ENCODE measurements at regions not wholly inside any gene's neighbourhood (a gene's known extent, or its start where the extent isn't known, plus 50 kb on each side); places are given as distances from the start of the nearest gene placed in this dataset.
"Not testable (repeated sequence)": the region's sequence is repeated elsewhere in the genome, so short reads cannot be mapped to it uniquely, and the experiment has no call there.

- TF ChIP-seq ZNF512 (CRISPR knock-in tag; IDR thresholded peaks at IDR 0.05; ENCODE audit: borderline replicate concordance) (no peak), ZNF263 (CRISPR knock-in tag; IDR thresholded peaks at IDR 0.05; ENCODE audit: low read depth) (no peak), ZNF219 (CRISPR knock-in tag; IDR thresholded peaks at IDR 0.05; ENCODE audit: borderline replicate concordance) (no peak), NR3C1 (CRISPR knock-in tag; conservative IDR thresholded peaks at IDR 0.05; ENCODE audit: low read depth) (no peak)
Measured at GRCh38 chr16:26623442-26623841, 443.3 kb upstream of the C16orf82 start (continued).

GRCh38 chr16:26627958-26628357, 438.8 kb upstream of the C16orf82 start:
- Mint-ChIP-seq H3K9me3 (peaks cover 72% of the 10 kb centered on the region), H3K36me3 (peaks cover 60% of the 10 kb centered on the region), H3K4me3 (no peak overlapping the region), H3K27ac (no peak overlapping the region), H3K4me1 (peaks cover 11% of the 10 kb centered on the region), H3K27me3 (ENCODE audit: low read depth) (peaks cover 19% of the 10 kb centered on the region)
- ChIA-PET POLR2A (no interaction called here), CTCF (no interaction called here)
- TF ChIP-seq CREM (CRISPR knock-in tag; IDR thresholded peaks at IDR 0.05) (no peak), RELA (CRISPR knock-in tag; IDR thresholded peaks at IDR 0.05; ENCODE audit: borderline replicate concordance) (no peak), USF1 (CRISPR knock-in tag; IDR thresholded peaks at IDR 0.05) (no peak), GTF2I (CRISPR knock-in tag; conservative IDR thresholded peaks at IDR 0.05) (no peak), TP53 (CRISPR knock-in tag; IDR thresholded peaks at IDR 0.05) (no peak), E2F1 (CRISPR knock-in tag; IDR thresholded peaks at IDR 0.05) (no peak), NR1H2 (CRISPR knock-in tag; IDR thresholded peaks at IDR 0.05) (no peak), GABPB1 (CRISPR knock-in tag; IDR thresholded peaks at IDR 0.05) (no peak), ZNF423 (CRISPR knock-in tag; IDR thresholded peaks at IDR 0.05) (no peak), IRF1 (CRISPR knock-in tag; IDR thresholded peaks at IDR 0.05) (no peak), MLX (CRISPR knock-in tag; IDR thresholded peaks at IDR 0.05) (no peak), ZNF671 (CRISPR knock-in tag; IDR thresholded peaks at IDR 0.05) (no peak), SP1 (CRISPR knock-in tag; conservative IDR thresholded peaks at IDR 0.05) (no peak)
- TF ChIP-seq, protein P1, sequence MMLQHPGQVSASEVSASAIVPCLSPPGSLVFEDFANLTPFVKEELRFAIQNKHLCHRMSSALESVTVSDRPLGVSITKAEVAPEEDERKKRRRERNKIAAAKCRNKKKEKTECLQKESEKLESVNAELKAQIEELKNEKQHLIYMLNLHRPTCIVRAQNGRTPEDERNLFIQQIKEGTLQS (CRISPR knock-in tag; conservative IDR thresholded peaks at IDR 0.05): no peak
- TF ChIP-seq, protein P2, sequence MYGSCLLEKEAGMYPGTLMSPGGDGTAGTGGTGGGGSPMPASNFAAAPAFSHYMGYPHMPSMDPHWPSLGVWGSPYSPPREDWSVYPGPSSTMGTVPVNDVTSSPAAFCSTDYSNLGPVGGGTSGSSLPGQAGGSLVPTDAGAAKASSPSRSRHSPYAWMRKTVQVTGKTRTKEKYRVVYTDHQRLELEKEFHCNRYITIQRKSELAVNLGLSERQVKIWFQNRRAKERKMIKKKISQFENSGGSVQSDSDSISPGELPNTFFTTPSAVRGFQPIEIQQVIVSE (CRISPR knock-in tag; IDR thresholded peaks at IDR 0.05; ENCODE audit: borderline replicate concordance): no peak
- TF ChIP-seq, protein P3, sequence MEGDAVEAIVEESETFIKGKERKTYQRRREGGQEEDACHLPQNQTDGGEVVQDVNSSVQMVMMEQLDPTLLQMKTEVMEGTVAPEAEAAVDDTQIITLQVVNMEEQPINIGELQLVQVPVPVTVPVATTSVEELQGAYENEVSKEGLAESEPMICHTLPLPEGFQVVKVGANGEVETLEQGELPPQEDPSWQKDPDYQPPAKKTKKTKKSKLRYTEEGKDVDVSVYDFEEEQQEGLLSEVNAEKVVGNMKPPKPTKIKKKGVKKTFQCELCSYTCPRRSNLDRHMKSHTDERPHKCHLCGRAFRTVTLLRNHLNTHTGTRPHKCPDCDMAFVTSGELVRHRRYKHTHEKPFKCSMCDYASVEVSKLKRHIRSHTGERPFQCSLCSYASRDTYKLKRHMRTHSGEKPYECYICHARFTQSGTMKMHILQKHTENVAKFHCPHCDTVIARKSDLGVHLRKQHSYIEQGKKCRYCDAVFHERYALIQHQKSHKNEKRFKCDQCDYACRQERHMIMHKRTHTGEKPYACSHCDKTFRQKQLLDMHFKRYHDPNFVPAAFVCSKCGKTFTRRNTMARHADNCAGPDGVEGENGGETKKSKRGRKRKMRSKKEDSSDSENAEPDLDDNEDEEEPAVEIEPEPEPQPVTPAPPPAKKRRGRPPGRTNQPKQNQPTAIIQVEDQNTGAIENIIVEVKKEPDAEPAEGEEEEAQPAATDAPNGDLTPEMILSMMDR (IDR thresholded peaks at IDR 0.05): no peak
- DNase-seq (ENCODE audit: low spot score) (no peak), ATAC-seq (no peak)

DNA sequence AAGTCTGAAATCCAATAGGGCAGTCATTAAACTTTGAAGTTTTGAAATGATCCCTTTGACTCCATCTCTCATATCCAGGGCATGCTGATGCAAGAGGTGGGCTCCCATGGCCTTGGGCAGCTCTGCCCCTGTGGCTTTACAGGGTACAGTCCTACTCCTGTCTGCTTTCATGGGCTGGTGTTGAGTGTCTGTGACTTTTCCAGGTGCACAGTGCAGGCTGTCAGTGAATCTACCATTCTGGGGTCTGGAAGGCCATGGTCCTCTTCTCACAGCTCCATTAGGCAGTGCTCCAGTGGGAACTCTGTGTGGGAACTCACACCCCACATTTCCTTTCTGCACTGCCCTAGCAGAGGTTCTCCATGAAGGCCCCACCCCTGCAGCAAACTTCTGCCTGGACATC, 435.4 kb upstream of the C16orf82 start:
- H3K4me1 Mint-ChIP-seq; POLR2A ChIA-PET; H3K27ac Mint-ChIP-seq; DNase-seq (ENCODE audit: low spot score); H3K4me3 Mint-ChIP-seq; ATAC-seq; CTCF ChIA-PET: not testable (repeated sequence)
- peaks cover 19% of the 10 kb centered on the region for H3K27me3 Mint-ChIP-seq (ENCODE audit: low read depth)
- peaks cover 93% of the 10 kb centered on the region for H3K9me3 Mint-ChIP-seq
- peaks cover 59% of the 10 kb centered on the region for H3K36me3 Mint-ChIP-seq
